SK-N-SH treated with all-trans-retinoic acid at 6 μM for 48 hours (cell line): ENCODE measurements at regions not wholly inside any gene's neighbourhood (a gene's known extent, or its start where the extent isn't known, plus 50 kb on each side); places are given as distances from the start of the nearest gene placed in this dataset.

Experiments used
- ATAC-seq: fragments of 200-7000 bp; cut with Tn5 transposase; 3 replicates; pipeline ENCODE4 v1.9.1; 2020; ENCODE audit warnings: mild to moderate bottlenecking, moderate library complexity
- ARNTL ChIP-seq: fragments of 450-650 bp; formaldehyde crosslinking; IDR thresholded peaks from 2 replicates; pipeline ENCODE4 v1.5.0; 2020; ENCODE audit warnings: low read depth, mild to moderate bottlenecking, moderate library complexity, borderline replicate concordance
- ESRRG ChIP-seq: fragments of 250-450 bp; sonication (Bioruptor Pico); IDR thresholded peaks from 2 replicates; pipeline ENCODE4 v1.6.1; 2021; ENCODE audit warnings: mild to moderate bottlenecking
- GLIS3 ChIP-seq: fragments of 250-450 bp; sonication (Bioruptor Pico); IDR thresholded peaks from 2 replicates; pipeline ENCODE4 v1.5.0; 2020; ENCODE audit warnings: mild to moderate bottlenecking, moderate library complexity
- ISL1 ChIP-seq: fragments of 250-450 bp; sonication (Bioruptor Pico); IDR thresholded peaks from 2 replicates; pipeline ENCODE4 v2.1.2; 2022; ENCODE audit warnings: mild to moderate bottlenecking, moderate library complexity
- OSR1 ChIP-seq: fragments of 250-450 bp; sonication (Bioruptor Pico); IDR thresholded peaks from 2 replicates; pipeline ENCODE4 v1.8.0; 2022; ENCODE audit warnings: moderate library complexity, mild to moderate bottlenecking, inconsistent platforms
- PATZ1 ChIP-seq: fragments of 250-450 bp; sonication (Bioruptor Pico); IDR thresholded peaks from 2 replicates; pipeline ENCODE4 v1.8.0; 2020; ENCODE audit warnings: mild to moderate bottlenecking, moderate library complexity, borderline replicate concordance
- POU6F1 ChIP-seq: fragments of 250-450 bp; sonication (Bioruptor Pico); IDR thresholded peaks from 2 replicates; pipeline ENCODE4 v1.8.0; 2021; ENCODE audit warnings: low read depth, mild to moderate bottlenecking, moderate library complexity, borderline replicate concordance
- PPARA ChIP-seq: fragments of 250-450 bp; sonication (Bioruptor Pico); IDR thresholded peaks from 2 replicates; pipeline ENCODE4 v1.5.0; 2020; ENCODE audit warnings: mild to moderate bottlenecking, borderline replicate concordance
- SNAI2 ChIP-seq: fragments of 250-450 bp; sonication (Bioruptor Pico); IDR thresholded peaks from 2 replicates; pipeline ENCODE4 v1.5.0; 2020; ENCODE audit warnings: mild to moderate bottlenecking, moderate library complexity
- TCF4 ChIP-seq: fragments of 250-450 bp; sonication (Bioruptor Pico); IDR thresholded peaks from 2 replicates; pipeline ENCODE4 v1.8.0; 2021; ENCODE audit warnings: mild to moderate bottlenecking, moderate library complexity, borderline replicate concordance
- TOX ChIP-seq: fragments of 250-450 bp; sonication (Bioruptor Pico); IDR thresholded peaks from 2 replicates; pipeline ENCODE4 v1.8.0; 2021; ENCODE audit warnings: mild to moderate bottlenecking, moderate library complexity, borderline replicate concordance
- TSHZ2 ChIP-seq: fragments of 250-450 bp; sonication (Bioruptor Pico); IDR thresholded peaks from 2 replicates; pipeline ENCODE4 v1.5.0; 2020; ENCODE audit warnings: mild to moderate bottlenecking, moderate library complexity
- ZC3H10 ChIP-seq: fragments of 250-450 bp; sonication (Bioruptor Pico); IDR thresholded peaks from 2 replicates; pipeline ENCODE4 v1.5.1; 2021; ENCODE audit warnings: mild to moderate bottlenecking, moderate library complexity
- ZFP3 ChIP-seq: fragments of 250-450 bp; sonication (Bioruptor Pico); IDR thresholded peaks from 2 replicates; pipeline ENCODE4 v1.5.0; 2020; ENCODE audit warnings: mild to moderate bottlenecking, moderate library complexity
- ZFP30 ChIP-seq: fragments of 450-650 bp; formaldehyde crosslinking; IDR thresholded peaks from 2 replicates; pipeline ENCODE4 v1.5.0; 2022; ENCODE audit warnings: mild to moderate bottlenecking, moderate library complexity
- ZNF565 ChIP-seq: fragments of 450-650 bp; formaldehyde crosslinking; conservative IDR thresholded peaks from 2 replicates; pipeline ENCODE4 v1.5.0; 2020; ENCODE audit warnings: low read depth, mild to moderate bottlenecking, moderate library complexity
- ZNF70 ChIP-seq: fragments of 450-650 bp; formaldehyde crosslinking; IDR thresholded peaks from 2 replicates; pipeline ENCODE4 v1.5.0; 2020; ENCODE audit warnings: mild to moderate bottlenecking, moderate library complexity
- ZNF8 ChIP-seq: fragments of 450-650 bp; formaldehyde crosslinking; IDR thresholded peaks from 2 replicates; pipeline ENCODE4 v1.5.0; 2020; ENCODE audit warnings: mild to moderate bottlenecking, moderate library complexity
- TF ChIP-seq, protein P1 (sequence below): fragments of 250-450 bp; sonication (Bioruptor Pico); IDR thresholded peaks from 2 replicates; pipeline ENCODE4 v1.5.1; 2020; ENCODE audit warnings: low read depth, mild to moderate bottlenecking, moderate library complexity

- TF ChIP-seq ESRRG (no peak), SNAI2 (no peak), ISL1 (CRISPR knock-in tag) (no peak), GLIS3 (CRISPR knock-in tag) (no peak), OSR1 (CRISPR knock-in tag) (no peak), ZFP30 (CRISPR knock-in tag) (no peak), ZC3H10 (CRISPR knock-in tag) (no peak), ARNTL (CRISPR knock-in tag) (no peak), ZNF8 (CRISPR knock-in tag) (no peak), PATZ1 (no peak), ZNF565 (no peak)
- ATAC-seq = no peak
Measured at GRCh38 chr1:234719454-234720251, 109.7 kb upstream of the IRF2BP2 start.

DNA sequence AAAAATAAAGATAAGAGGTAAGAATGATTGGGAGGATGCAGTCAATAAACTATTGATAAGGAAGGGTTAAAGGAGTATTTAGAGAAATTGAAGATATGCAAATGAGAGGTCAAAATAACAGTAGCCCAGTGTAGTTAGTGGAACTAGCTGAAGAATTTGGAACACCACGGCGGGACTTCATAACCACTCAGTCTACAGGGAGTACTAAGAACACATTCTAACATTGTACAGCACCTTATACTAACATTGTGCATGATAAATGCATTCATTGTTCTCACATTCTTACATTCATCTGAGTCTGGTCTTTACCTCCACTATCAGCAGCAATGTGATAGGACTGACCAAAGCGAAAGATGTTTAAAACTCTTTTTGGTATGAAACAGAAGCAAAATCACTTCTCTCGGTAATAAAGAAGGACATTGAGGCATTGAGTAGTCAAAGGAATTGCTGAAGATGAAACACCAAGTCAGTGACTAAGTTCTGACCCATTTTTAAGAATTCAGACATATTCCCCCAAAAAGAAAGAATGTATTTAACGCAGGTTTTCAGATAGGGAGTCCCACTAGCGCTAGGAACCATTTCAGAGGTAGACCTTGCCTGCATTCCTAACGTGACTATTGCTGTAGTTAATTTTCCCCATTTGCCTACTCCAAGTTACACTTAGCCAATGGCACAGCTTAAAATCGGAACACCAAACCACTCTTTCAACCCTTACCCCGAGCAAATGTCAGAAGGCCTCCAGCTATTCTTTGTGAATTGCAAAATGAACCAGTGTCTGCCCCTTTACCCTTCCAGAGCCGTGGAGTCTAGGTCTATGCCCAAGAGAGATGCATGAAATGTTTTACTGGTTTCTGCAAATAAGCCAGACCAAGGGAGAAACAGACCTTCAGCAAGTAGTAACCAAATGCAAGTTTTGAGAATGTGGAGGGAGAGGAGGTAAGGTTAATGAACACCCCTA, 108.8 kb upstream of the IRF2BP2 start:
- TF ChIP-seq GLIS3 (CRISPR knock-in tag) (no peak), ZFP3 (CRISPR knock-in tag) (no peak), POU6F1 (CRISPR knock-in tag) (no peak), ZNF70 (no peak)
- TF ChIP-seq, protein P1, sequence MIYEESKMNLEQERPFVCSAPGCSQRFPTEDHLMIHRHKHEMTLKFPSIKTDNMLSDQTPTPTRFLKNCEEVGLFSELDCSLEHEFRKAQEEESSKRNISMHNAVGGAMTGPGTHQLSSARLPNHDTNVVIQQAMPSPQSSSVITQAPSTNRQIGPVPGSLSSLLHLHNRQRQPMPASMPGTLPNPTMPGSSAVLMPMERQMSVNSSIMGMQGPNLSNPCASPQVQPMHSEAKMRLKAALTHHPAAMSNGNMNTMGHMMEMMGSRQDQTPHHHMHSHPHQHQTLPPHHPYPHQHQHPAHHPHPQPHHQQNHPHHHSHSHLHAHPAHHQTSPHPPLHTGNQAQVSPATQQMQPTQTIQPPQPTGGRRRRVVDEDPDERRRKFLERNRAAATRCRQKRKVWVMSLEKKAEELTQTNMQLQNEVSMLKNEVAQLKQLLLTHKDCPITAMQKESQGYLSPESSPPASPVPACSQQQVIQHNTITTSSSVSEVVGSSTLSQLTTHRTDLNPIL (CRISPR knock-in tag) = no peak
- no peak for ATAC-seq

DNA sequence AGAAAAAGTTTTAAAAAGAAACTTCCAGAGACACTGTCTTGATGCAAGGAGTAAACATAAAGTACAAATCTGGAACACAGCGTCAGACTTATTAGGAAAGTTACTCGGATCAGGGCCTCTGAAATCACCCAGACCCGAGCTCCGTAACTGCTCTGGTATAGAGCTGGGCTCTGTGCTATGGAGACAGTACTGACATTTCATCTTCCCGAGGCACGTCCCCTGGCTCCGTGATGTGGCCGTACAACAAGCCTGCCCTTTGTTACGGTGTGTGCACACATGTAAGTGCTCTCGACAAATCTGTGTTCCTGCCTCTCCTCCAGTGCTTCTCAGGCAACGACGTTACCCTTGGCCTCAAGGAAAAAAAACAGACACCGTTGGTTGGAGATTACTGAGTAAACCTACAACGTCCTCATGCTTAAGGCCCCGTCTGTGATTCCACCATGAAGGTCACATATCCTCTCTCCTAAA, 107.0 kb upstream of the IRF2BP2 start:
- no peak for TF ChIP-seq ISL1 (CRISPR knock-in tag)
- TF ChIP-seq ESRRG = no peak
- no peak for TF ChIP-seq TOX
- no peak for ATAC-seq

DNA sequence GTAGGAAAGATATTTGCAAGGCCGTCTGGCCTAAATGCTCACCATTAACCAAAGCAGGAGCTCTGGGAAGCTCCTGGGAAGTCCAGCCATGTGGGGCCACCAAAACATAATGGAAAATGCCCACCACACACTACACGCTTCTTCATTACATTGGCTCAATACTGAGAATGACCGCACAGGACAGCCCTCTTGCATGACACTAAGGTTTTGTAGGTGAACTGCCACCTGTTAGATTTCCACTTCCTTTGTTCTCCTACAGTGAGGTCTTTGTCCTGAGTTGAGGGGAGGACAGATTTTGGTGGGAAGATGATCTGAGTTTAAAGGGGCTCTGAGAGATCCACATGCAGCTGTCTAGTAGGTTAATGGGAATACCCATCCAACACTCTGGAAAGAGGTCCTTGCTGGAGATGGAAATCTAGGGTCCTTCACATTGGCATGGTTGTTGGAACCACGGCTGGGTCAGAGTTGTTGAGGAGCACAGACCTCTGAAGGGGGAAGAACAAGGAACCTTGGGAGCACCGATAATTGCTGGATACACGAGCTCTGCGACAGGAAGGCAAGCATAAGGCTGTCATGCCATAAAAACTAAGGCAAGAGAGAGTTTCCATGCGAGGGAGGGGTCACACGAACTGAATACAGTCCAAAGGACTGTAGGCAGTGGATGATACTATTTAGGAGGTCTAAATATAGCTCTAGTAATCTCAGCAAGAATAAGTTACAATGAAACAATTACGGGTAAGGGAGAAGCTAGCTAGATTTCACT, 105.5 kb upstream of the IRF2BP2 start:
- no peak for ATAC-seq
- TF ChIP-seq ZC3H10 (CRISPR knock-in tag) = no peak
- no peak for TF ChIP-seq PATZ1
- no peak for TF ChIP-seq ZNF70
- no peak for TF ChIP-seq ZFP30 (CRISPR knock-in tag)
- TF ChIP-seq TSHZ2 (CRISPR knock-in tag) = no peak
- TF ChIP-seq TCF4 (CRISPR knock-in tag) = no peak
- TF ChIP-seq ESRRG = no peak
- TF ChIP-seq PPARA (CRISPR knock-in tag) = no peak
- no peak for TF ChIP-seq ZNF8 (CRISPR knock-in tag)
- TF ChIP-seq ISL1 (CRISPR knock-in tag) = no peak
- TF ChIP-seq POU6F1 (CRISPR knock-in tag) = no peak
- TF ChIP-seq, protein P1 (CRISPR knock-in tag) = no peak
- TF ChIP-seq TOX = no peak
